ENCODE measurements at regions not wholly inside any gene's neighbourhood (a gene's known extent, or its start where the extent isn't known, plus 50 kb on each side); places are given as distances from the start of the nearest gene placed in this dataset.

GRCh38 chr1:14094611-14095400 is 394.8 kb downstream of the PRDM2 start:
- TF ChIP-seq CTCF (conservative IDR thresholded peaks at IDR 0.05), result peak; percentile 60
- peaks cover 22% of the 10 kb centered on the region for H3K27me3 Mint-ChIP-seq (ENCODE audit: low read depth)
- no peak overlapping the region for H3K4me3 Mint-ChIP-seq
- peaks cover 10% of the 10 kb centered on the region for H3K9me3 Mint-ChIP-seq
- no peak for DNase-seq (ENCODE audit: low read depth, low spot score)
- peaks cover 7% of the 10 kb centered on the region for H3K4me1 Mint-ChIP-seq
- H3K27ac Mint-ChIP-seq (ENCODE audit: unreplicated experiment), result no peak overlapping the region
- peaks cover 10% of the 10 kb centered on the region for H3K36me3 Mint-ChIP-seq (ENCODE audit: low read depth)

- Mint-ChIP-seq H3K36me3 (ENCODE audit: low read depth) (no peaks in the 10 kb centered on the region), H3K27ac (ENCODE audit: unreplicated experiment) (no peak overlapping the region), H3K27me3 (ENCODE audit: low read depth) (peaks cover 24% of the 10 kb centered on the region), H3K4me1 (peaks cover 7% of the 10 kb centered on the region), H3K9me3 (no peaks in the 10 kb centered on the region), H3K4me3 (no peak overlapping the region)
- no peak for TF ChIP-seq CTCF (conservative IDR thresholded peaks at IDR 0.05)
- DNase-seq (ENCODE audit: low read depth, low spot score), result no peak
Observed at GRCh38 chr1:14098294-14098913, 398.4 kb downstream of the PRDM2 start.

GRCh38 chr1:14100444-14100843 is 400.5 kb downstream of the PRDM2 start:
- no peak overlapping the region for H3K27ac Mint-ChIP-seq (ENCODE audit: unreplicated experiment)
- no peak overlapping the region for H3K4me3 Mint-ChIP-seq
- no peak for DNase-seq (ENCODE audit: low read depth, low spot score)
- H3K4me1 Mint-ChIP-seq, result peaks cover 7% of the 10 kb centered on the region
- no peaks in the 10 kb centered on the region for H3K36me3 Mint-ChIP-seq (ENCODE audit: low read depth)
- TF ChIP-seq CTCF (conservative IDR thresholded peaks at IDR 0.05), result no peak
- peaks cover 3% of the 10 kb centered on the region for H3K9me3 Mint-ChIP-seq
- H3K27me3 Mint-ChIP-seq (ENCODE audit: low read depth), result peaks cover 37% of the 10 kb centered on the region

GRCh38 chr1:14100919-14101318 is 400.9 kb downstream of the PRDM2 start:
- H3K27me3 Mint-ChIP-seq (ENCODE audit: low read depth), result peaks cover 37% of the 10 kb centered on the region
- TF ChIP-seq CTCF (conservative IDR thresholded peaks at IDR 0.05), result no peak
- no peak overlapping the region for H3K27ac Mint-ChIP-seq (ENCODE audit: unreplicated experiment)
- H3K4me3 Mint-ChIP-seq, result no peak overlapping the region
- peaks cover 7% of the 10 kb centered on the region for H3K4me1 Mint-ChIP-seq
- no peaks in the 10 kb centered on the region for H3K36me3 Mint-ChIP-seq (ENCODE audit: low read depth)
- DNase-seq (ENCODE audit: low read depth, low spot score), result no peak
- peaks cover 3% of the 10 kb centered on the region for H3K9me3 Mint-ChIP-seq

DNA sequence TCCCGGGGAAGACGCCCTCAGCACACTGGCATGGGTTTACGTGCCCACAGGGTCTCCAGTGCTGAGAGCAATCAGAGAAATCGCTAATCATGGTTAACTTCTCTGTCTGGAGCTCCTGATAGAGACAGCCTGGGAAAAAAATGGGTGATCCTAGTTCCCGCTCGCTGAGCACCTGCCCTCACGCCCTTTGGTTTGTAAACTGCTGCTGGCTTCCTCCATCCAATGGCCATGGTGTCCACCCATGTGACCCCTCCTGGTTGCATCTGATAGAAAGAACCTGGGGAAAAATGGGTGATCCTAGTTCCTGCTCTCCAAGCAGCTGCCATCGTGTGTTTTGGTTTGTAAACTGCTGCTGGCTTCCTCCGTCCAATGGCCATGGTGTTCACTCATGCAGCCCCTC is 402.2 kb downstream of the PRDM2 start:
- Mint-ChIP-seq H3K27ac (ENCODE audit: unreplicated experiment) (no peak overlapping the region), H3K36me3 (ENCODE audit: low read depth) (no peaks in the 10 kb centered on the region), H3K9me3 (peaks cover 3% of the 10 kb centered on the region), H3K4me1 (peaks cover 7% of the 10 kb centered on the region), H3K27me3 (ENCODE audit: low read depth) (peaks cover 35% of the 10 kb centered on the region), H3K4me3 (no peak overlapping the region)
- no peak for DNase-seq (ENCODE audit: low read depth, low spot score)
- no peak for TF ChIP-seq CTCF (conservative IDR thresholded peaks at IDR 0.05)
